HG03575 (cell line): ENCODE measurements at regions not wholly inside any gene's neighbourhood (a gene's known extent, or its start where the extent isn't known, plus 50 kb on each side); places are given as distances from the start of the nearest gene placed in this dataset.

Experiments
- ATAC-seq: cut with Tn5 transposase; IDR thresholded peaks from one replicate; pipeline ENCODE4 v1.9.1; 2021; ENCODE audit not compliant: unreplicated experiment, insufficient number of reproducible peaks, low FRiP score; ENCODE audit errors: extremely low read depth

- no peak for ATAC-seq
Measured at GRCh38 chr18:34448662-34449061, 223.9 kb upstream of the NOL4 start.

- no peak for ATAC-seq
Measured at GRCh38 chr18:34457761-34458160, 233.0 kb upstream of the NOL4 start.

- ATAC-seq = no peak
Measured at GRCh38 chr18:34458410-34458977, 233.8 kb upstream of the NOL4 start.

- ATAC-seq = no peak
Measured at GRCh38 chr18:34461266-34461665, 236.6 kb upstream of the NOL4 start.

- no peak for ATAC-seq
Measured at GRCh38 chr18:34467058-34467457, 242.3 kb upstream of the NOL4 start.

GRCh38 chr18:34480162-34480700 is 229.9 kb upstream of the DTNA start:
- no peak for ATAC-seq

GRCh38 chr18:34482204-34482603 is 227.9 kb upstream of the DTNA start:
- no peak for ATAC-seq

GRCh38 chr18:34483198-34483597 is 226.9 kb upstream of the DTNA start:
- no peak for ATAC-seq

- no peak for ATAC-seq
Measured at GRCh38 chr18:34491719-34492118, 218.4 kb upstream of the DTNA start.

GRCh38 chr18:34492652-34493051 is 217.4 kb upstream of the DTNA start:
- ATAC-seq = no peak

GRCh38 chr18:34493099-34493544 is 217.0 kb upstream of the DTNA start:
- no peak for ATAC-seq

GRCh38 chr18:34493566-34494358 is 216.3 kb upstream of the DTNA start:
- no peak for ATAC-seq

- no peak for ATAC-seq
Measured at GRCh38 chr18:34494359-34494696, 215.8 kb upstream of the DTNA start.

- ATAC-seq = no peak
Measured at GRCh38 chr18:34495506-34495905, 214.6 kb upstream of the DTNA start.

GRCh38 chr18:34501553-34501952 is 208.5 kb upstream of the DTNA start:
- ATAC-seq = no peak

- ATAC-seq = no peak
Measured at GRCh38 chr18:34506198-34506597, 203.9 kb upstream of the DTNA start.

- ATAC-seq = no peak
Measured at GRCh38 chr18:34509163-34509562, 200.9 kb upstream of the DTNA start.

- no peak for ATAC-seq
Measured at GRCh38 chr18:34509879-34510586, 200.1 kb upstream of the DTNA start.

- ATAC-seq = no peak
Measured at GRCh38 chr18:34510926-34511325, 199.2 kb upstream of the DTNA start.

GRCh38 chr18:34511435-34511834 is 198.7 kb upstream of the DTNA start:
- no peak for ATAC-seq
